ENCODE measurements at regions not wholly inside any gene's neighbourhood (a gene's known extent, or its start where the extent isn't known, plus 50 kb on each side); places are given as distances from the start of the nearest gene placed in this dataset.
"Not testable (repeated sequence)": the region's sequence is repeated elsewhere in the genome, so short reads cannot be mapped to it uniquely, and the experiment has no call there.

- no peak for DNase-seq (ENCODE audit: low read depth)
- no peak overlapping the region for H3K4me3 ChIP-seq (ENCODE audit: low read length)
- TF ChIP-seq CTCF (conservative IDR thresholded peaks at IDR 0.05; ENCODE audit: low read depth, low read length), result no peak
Measured at GRCh38 chr5:158499075-158499891, 600.4 kb downstream of the EBF1 start.

GRCh38 chr5:158496624-158497023 lies 603.1 kb downstream of the EBF1 start:
- TF ChIP-seq CTCF (conservative IDR thresholded peaks at IDR 0.05; ENCODE audit: low read depth, low read length), result no peak
- no peak overlapping the region for H3K4me3 ChIP-seq (ENCODE audit: low read length)
- no peak for DNase-seq (ENCODE audit: low read depth)

GRCh38 chr5:158494541-158494940 lies 605.2 kb downstream of the EBF1 start:
- no peak for TF ChIP-seq CTCF (conservative IDR thresholded peaks at IDR 0.05; ENCODE audit: low read depth, low read length)
- no peak overlapping the region for H3K4me3 ChIP-seq (ENCODE audit: low read length)
- DNase-seq (ENCODE audit: low read depth), result no peak

- not testable (repeated sequence) for DNase-seq (ENCODE audit: low read depth); H3K4me3 ChIP-seq (ENCODE audit: low read length)
Measured at GRCh38 chr5:158494044-158494443, 605.7 kb downstream of the EBF1 start.

GRCh38 chr5:158492841-158493242 lies 606.9 kb downstream of the EBF1 start:
- H3K4me3 ChIP-seq (ENCODE audit: low read length), result no peak overlapping the region
- no peak for DNase-seq (ENCODE audit: low read depth)
- no peak for TF ChIP-seq CTCF (conservative IDR thresholded peaks at IDR 0.05; ENCODE audit: low read depth, low read length)

GRCh38 chr5:158492136-158492535 lies 607.6 kb downstream of the EBF1 start:
- DNase-seq (ENCODE audit: low read depth), result no peak
- no peak overlapping the region for H3K4me3 ChIP-seq (ENCODE audit: low read length)
- no peak for TF ChIP-seq CTCF (conservative IDR thresholded peaks at IDR 0.05; ENCODE audit: low read depth, low read length)

- DNase-seq (ENCODE audit: low read depth), result no peak
- TF ChIP-seq CTCF (conservative IDR thresholded peaks at IDR 0.05; ENCODE audit: low read depth, low read length), result no peak
Measured at GRCh38 chr5:158487664-158488063, 612.1 kb downstream of the EBF1 start.

More at GRCh38 chr5:158487664-158488063, 612.1 kb downstream of the EBF1 start:
- no peak overlapping the region for H3K4me3 ChIP-seq (ENCODE audit: low read length)

Measured in retinal pigment epithelial cell (primary cell).